ENCODE measurements at regions not wholly inside any gene's neighbourhood (a gene's known extent, or its start where the extent isn't known, plus 50 kb on each side); places are given as distances from the start of the nearest gene placed in this dataset.

- TF ChIP-seq POLR2AphosphoS5 (IDR thresholded peaks at IDR 0.05; ENCODE audit: borderline replicate concordance, low read depth, low read length) = no peak
- TF ChIP-seq EZH2 (IDR thresholded peaks at IDR 0.05) = no peak
These were observed 401.0 kb downstream of the SUCLG1 start for GRCh38 chr2:84057917-84058560.

Measured in SK-N-MC (cell line).